Effector memory CD4-positive, alpha-beta T cell (primary cell): ENCODE measurements at regions not wholly inside any gene's neighbourhood (a gene's known extent, or its start where the extent isn't known, plus 50 kb on each side); places are given as distances from the start of the nearest gene placed in this dataset.

Experiments
- DNase-seq, 3 donors: peaks; one replicate each; pipeline ENCODE4 v3.0.0-alpha.2; 2020
- H3K27ac ChIP-seq: 2 replicates; pipeline ENCODE4 v1.7.0; 2013; ENCODE audit warnings: mild to moderate bottlenecking, low read length, moderate library complexity; ENCODE audit not compliant: insufficient read depth, poor library complexity, severe bottlenecking
- H3K27me3 ChIP-seq: replicated peaks from 2 replicates; pipeline ENCODE4 v1.7.0; 2013; ENCODE audit warnings: mild to moderate bottlenecking, low read length; ENCODE audit not compliant: insufficient read depth, control insufficient read depth, poor library complexity, severe bottlenecking
- H3K36me3 ChIP-seq: 2 replicates; pipeline ENCODE4 v1.7.0; 2013; ENCODE audit warnings: mild to moderate bottlenecking, low read length, moderate library complexity; ENCODE audit not compliant: control insufficient read depth, insufficient read depth
- H3K4me1 ChIP-seq: 2 replicates; pipeline ENCODE4 v1.7.0; 2013; ENCODE audit warnings: low read length, mild to moderate bottlenecking; ENCODE audit not compliant: control insufficient read depth, insufficient read depth, poor library complexity, severe bottlenecking
- H3K4me3 ChIP-seq: 2 replicates; pipeline ENCODE4 v1.7.0; 2013; ENCODE audit warnings: low read length, low read depth, mild to moderate bottlenecking; ENCODE audit not compliant: insufficient read depth, poor library complexity, severe bottlenecking
- H3K9me3 ChIP-seq: 2 replicates; pipeline ENCODE4 v1.7.0; 2013; ENCODE audit warnings: mild to moderate bottlenecking, low read length, moderate library complexity; ENCODE audit not compliant: control insufficient read depth

DNA sequence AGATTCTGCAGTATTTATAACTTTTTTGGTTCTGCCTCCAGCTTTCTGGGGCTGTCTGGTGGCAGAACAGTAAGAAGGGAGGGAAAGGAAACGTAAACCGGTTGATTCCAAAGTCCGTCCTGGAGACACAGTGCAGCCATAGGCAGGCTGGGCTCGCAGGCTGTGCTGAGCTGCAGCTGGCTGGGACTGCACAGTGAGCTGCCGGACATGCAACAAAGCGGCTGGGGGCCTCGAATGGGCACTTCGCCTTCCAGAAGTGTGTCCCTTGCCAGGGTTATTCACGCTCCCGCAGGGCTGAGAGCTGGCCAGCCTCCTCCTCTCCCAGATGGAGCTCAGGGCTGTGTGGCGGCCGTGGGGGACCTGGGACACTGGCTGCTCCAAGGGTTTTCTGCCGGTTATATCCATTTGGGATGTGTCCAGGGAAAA lies 78.1 kb upstream of the CD93 start:
- H3K4me1 ChIP-seq, result peaks cover 4% of the 10 kb centered on the region
- no peak for DNase-seq
- H3K27ac ChIP-seq, result no peak overlapping the region
- H3K36me3 ChIP-seq, result no peaks in the 10 kb centered on the region
- H3K27me3 ChIP-seq, result no peaks in the 10 kb centered on the region
- H3K9me3 ChIP-seq, result no peaks in the 10 kb centered on the region
- no peak overlapping the region for H3K4me3 ChIP-seq

DNA sequence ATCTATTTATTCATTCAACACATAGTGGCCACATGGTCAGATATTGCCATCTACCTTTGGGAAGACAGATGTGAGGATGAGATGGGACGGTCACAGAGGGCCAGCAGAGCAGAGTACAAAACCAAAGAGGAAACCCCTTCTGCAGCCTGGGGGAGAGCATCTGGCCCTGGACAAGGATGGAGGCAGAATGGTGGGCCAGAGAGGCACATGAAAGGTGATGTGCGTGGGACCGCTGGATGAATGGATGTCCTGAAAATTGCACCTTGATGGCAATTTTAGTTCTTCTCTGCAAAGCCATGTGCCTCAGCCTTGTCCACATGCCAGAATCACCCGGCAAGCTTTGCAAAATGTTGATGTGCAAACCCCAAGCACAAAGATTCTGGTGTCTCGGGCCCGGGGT lies 77.4 kb upstream of the CD93 start:
- no peaks in the 10 kb centered on the region for H3K9me3 ChIP-seq
- H3K27ac ChIP-seq, result no peak overlapping the region
- H3K27me3 ChIP-seq, result no peaks in the 10 kb centered on the region
- no peaks in the 10 kb centered on the region for H3K36me3 ChIP-seq
- H3K4me3 ChIP-seq, result no peak overlapping the region
- no peak for DNase-seq
- H3K4me1 ChIP-seq, result peaks cover 4% of the 10 kb centered on the region

DNA sequence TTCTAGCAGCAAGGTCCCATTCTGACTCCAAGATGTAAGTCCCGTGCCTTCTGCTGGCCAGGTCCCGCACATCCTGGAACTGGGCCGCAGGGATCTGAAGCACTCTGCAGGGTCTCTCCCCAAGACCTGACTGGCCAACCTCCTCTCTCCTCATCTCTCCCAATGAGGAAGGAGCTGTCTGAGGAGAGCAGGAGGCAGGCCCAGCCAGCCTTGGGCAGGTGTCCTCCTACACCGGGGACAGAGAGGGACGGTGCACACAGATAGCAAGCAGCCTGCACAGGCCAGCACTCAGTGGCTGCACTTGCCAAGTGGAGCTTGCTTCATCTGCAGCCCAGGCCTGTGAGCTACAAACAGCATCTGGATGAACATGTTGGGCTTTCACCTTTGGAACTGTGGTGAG lies 76.8 kb upstream of the CD93 start:
- H3K4me1 ChIP-seq, result peaks cover 4% of the 10 kb centered on the region

DNA sequence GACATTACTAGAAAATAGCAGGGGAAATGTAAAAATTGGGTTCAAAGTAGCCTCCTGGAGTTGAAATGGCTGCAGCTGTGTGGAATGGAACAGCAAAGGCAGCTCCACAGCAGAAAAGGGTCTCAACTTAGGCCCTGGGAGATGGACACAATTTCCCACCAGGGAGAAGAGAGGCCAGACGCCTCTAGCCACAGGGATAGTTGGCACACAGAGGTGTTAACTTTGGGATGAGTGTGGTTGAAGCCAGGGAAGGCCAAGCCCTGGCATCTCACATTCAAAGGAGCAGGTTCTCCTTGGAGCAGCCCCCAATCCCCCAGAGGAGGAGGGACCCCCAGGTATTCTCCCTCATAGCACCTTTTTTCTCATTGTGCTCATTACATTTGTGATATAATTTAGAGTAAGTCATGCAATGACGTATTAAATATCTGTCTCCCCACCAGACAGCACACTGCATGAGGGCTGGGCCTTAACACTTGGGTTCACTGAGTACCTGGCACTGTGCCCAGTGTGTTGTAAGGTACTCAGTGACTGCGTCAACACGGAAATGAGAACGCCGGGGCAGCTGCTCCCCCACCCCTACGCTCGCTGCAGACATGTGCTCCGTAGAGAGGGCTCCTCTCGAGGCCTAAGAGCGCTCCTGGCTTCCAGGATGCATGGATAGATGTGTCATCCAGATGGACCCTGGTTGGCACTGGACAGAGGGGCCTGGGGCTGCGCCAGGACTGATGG lies 76.0 kb upstream of the CD93 start:
- no peak overlapping the region for H3K27ac ChIP-seq
- no peaks in the 10 kb centered on the region for H3K9me3 ChIP-seq
- H3K4me3 ChIP-seq, result no peak overlapping the region
- no peaks in the 10 kb centered on the region for H3K27me3 ChIP-seq
- H3K4me1 ChIP-seq, result peaks cover 4% of the 10 kb centered on the region
- DNase-seq, result peak in 1 of 3 donors; percentile 13
- H3K36me3 ChIP-seq, result no peaks in the 10 kb centered on the region

More for the DNA sequence above, 76.8 kb upstream of the CD93 start:
- H3K27me3 ChIP-seq, result no peaks in the 10 kb centered on the region
- H3K4me3 ChIP-seq, result no peak overlapping the region
- H3K27ac ChIP-seq, result no peak overlapping the region
- no peaks in the 10 kb centered on the region for H3K9me3 ChIP-seq
- H3K36me3 ChIP-seq, result no peaks in the 10 kb centered on the region
- no peak for DNase-seq

DNA sequence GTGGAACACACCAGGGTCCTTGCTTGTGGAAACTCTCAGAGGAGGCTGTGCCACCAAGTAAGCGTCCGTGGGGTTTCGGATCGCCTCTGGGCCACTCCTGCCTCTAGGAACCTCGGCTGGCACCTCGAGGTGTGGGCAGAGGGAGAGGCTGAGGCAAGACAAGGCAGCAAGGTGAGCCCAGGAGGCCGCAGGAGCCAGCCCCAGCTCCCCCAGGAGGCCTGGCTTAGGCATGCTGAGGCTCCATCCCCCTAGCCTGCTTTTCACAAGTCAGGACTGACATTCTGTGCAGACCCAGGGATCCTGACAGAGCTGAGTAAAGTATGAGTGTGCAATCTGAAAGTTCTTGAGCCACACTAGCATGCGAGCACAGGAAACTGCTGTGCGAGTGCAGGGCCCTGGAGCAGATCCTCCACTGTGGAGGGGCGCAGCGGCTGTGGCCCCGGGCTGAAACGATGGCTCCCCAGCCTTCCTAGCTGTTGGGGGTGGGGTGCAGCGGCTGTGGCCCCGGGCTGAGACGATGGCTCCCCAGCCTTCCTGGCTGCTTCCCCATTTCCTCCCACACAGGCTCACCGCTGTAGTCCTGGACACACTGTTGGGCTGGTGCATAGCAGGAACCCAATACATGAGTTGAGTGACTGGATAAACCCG lies 75.2 kb upstream of the CD93 start:
- DNase-seq, result no peak
- H3K4me1 ChIP-seq, result peaks cover 4% of the 10 kb centered on the region
- H3K36me3 ChIP-seq, result no peaks in the 10 kb centered on the region
- H3K27me3 ChIP-seq, result no peaks in the 10 kb centered on the region
- no peaks in the 10 kb centered on the region for H3K9me3 ChIP-seq
- no peak overlapping the region for H3K27ac ChIP-seq
- H3K4me3 ChIP-seq, result no peak overlapping the region

DNA sequence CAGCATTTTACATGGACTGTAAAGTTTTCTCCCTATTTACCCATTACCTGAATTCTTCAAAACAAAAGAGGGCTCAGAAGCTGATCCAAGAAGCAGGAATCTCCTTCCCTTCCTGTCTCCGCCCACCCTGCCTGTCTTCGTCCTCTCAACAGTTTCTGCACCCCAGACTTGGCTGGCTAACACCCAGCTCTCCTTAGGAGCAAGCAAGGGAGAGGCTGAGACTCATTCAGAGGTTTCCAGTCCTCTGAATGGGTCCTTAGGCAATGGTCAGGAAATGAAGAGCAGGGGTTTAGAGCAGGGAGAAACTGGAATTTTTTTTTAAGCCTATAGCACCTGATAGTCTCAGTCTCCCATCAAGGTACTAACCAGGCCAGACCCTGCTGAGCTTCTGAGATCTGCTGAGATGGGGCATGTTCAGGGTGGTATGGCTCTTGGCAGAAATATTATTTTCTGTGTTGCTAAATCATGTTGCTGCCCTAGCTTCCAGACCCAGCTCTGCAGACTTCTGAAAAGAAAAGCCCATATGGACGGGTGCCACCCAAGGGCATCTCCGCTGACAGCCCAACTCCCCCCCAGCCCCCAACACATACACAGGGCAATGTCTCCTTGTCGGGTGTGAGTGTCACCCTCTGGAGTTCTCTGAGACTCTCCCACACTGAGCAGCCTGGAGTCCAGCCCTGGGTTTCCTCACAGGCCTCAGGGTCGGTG lies 74.6 kb upstream of the CD93 start:
- H3K4me1 ChIP-seq, result peaks cover 4% of the 10 kb centered on the region
- no peaks in the 10 kb centered on the region for H3K27me3 ChIP-seq
- no peaks in the 10 kb centered on the region for H3K9me3 ChIP-seq
- H3K36me3 ChIP-seq, result no peaks in the 10 kb centered on the region
- no peak overlapping the region for H3K27ac ChIP-seq
- H3K4me3 ChIP-seq, result no peak overlapping the region
- DNase-seq, result no peak

DNA sequence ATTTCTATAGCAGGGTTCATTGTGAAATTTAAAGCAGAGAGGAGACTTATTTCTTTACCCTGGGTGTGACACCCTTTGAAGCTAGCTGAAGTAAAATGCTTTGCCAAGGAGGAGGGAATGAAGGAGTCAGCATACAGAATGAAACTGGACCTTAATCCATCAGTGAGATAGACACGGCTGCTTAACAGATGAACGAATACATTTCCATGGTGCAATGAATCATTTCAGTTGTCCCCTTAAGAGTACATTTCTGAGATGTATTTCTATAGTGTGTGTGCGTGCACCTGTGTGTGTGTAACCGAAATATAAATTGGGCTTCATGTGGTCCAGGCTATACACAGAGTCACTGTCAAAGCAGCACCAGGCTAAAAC lies 73.8 kb upstream of the CD93 start:
- Histone ChIP-seq H3K4me1 (peaks cover 4% of the 10 kb centered on the region), H3K36me3 (no peaks in the 10 kb centered on the region), H3K27me3 (no peaks in the 10 kb centered on the region), H3K27ac (no peak overlapping the region), H3K9me3 (no peaks in the 10 kb centered on the region), H3K4me3 (no peak overlapping the region)
- DNase-seq, result no peak

DNA sequence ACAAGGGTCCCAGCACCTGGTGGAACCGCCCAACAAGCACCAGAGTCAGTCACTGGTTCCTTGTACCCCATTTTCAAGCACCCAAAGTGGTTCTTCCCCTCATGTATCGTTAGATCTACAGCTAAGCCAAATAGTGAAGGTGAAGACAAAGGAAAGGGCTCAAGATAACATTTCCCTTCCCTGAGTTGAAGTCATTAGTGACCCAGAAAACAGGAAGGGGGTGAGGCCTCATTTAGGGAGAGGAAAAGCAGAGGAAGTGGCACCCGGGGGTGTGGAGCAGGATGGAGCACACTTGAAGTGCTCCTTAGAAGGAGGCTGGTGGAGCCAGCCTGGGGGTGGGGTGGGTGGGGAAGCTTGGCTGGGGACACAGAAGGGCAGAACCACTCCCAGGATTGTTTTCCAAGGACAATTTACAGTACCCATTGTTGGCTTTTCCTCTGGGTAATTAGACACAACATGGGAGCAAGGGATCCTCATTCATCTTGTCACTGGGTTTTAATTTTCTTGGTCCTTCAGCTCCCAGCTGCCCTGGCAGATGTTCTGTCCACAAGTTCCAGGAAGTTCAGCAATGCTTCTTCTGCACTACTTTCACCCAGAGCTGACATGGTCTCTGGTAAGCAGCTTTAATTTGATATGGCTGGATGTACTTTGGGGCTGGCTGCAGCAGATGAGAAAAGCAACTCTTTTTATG lies 73.3 kb upstream of the CD93 start:
- Histone ChIP-seq H3K36me3 (no peaks in the 10 kb centered on the region), H3K27ac (no peak overlapping the region), H3K4me3 (no peak overlapping the region), H3K27me3 (no peaks in the 10 kb centered on the region), H3K9me3 (no peaks in the 10 kb centered on the region), H3K4me1 (peaks cover 4% of the 10 kb centered on the region)
- no peak for DNase-seq

DNA sequence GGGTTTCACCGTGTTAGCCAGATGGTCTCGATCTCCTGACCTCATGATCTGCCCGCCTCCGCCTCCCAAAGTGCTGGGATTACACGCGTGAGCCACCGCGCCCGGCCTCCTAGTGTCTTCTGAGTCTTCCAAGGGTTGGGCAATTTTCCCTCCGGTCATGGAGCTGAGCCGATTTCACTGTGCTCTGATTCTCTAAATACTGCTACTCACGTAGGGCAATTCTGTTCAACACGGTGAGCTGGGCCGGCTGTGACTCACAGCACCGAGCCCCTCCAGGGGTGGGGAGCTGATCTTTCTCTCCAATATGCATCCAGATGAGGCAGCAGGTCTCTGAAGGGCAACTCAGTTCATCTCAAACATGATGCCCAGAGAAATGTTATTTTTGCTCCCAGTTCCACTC lies 71.6 kb upstream of the CD93 start:
- no peak for DNase-seq
- peaks cover 4% of the 10 kb centered on the region for H3K4me1 ChIP-seq
- no peaks in the 10 kb centered on the region for H3K9me3 ChIP-seq
- H3K36me3 ChIP-seq, result no peaks in the 10 kb centered on the region
- H3K27me3 ChIP-seq, result no peaks in the 10 kb centered on the region
- no peak overlapping the region for H3K27ac ChIP-seq
- no peak overlapping the region for H3K4me3 ChIP-seq
